ENCODE measurements at regions not wholly inside any gene's neighbourhood (a gene's known extent, or its start where the extent isn't known, plus 50 kb on each side); places are given as distances from the start of the nearest gene placed in this dataset.

GRCh38 chr3:65114041-65114440 is 426.2 kb upstream of the ADAMTS9 start:
- H3K9me3 ChIP-seq (ENCODE audit: control insufficient read depth, insufficient read depth, low read depth, low read length), result no peaks in the 10 kb centered on the region
- H3K27ac ChIP-seq (ENCODE audit: extremely low read depth, low read depth, low read length), result no peak overlapping the region
- ChIA-PET CTCF (no interaction called here), POLR2A (no interaction called here)
- TF ChIP-seq ZNF146 (tag by site-specific recombination; IDR thresholded peaks at IDR 0.05), result no peak
- TF ChIP-seq OVOL3 (tag by site-specific recombination; IDR thresholded peaks at IDR 0.05), result no peak
- TF ChIP-seq SP2 (tag by site-specific recombination; IDR thresholded peaks at IDR 0.05), result no peak
- no peaks in the 10 kb centered on the region for H3K4me1 ChIP-seq (ENCODE audit: control insufficient read depth, insufficient read depth, low read length)
- H3K4me3 ChIP-seq (ENCODE audit: low read depth, low read length), result no peak overlapping the region
- no peaks in the 10 kb centered on the region for H3K36me3 ChIP-seq (ENCODE audit: control insufficient read depth in 2 of 2, insufficient read depth in 1 of 2, low read length in 2 of 2)

- H3K27ac ChIP-seq (ENCODE audit: extremely low read depth, low read depth, low read length), result no peak overlapping the region
- no peaks in the 10 kb centered on the region for H3K36me3 ChIP-seq (ENCODE audit: control insufficient read depth in 2 of 2, insufficient read depth in 1 of 2, low read length in 2 of 2)
- no peaks in the 10 kb centered on the region for H3K9me3 ChIP-seq (ENCODE audit: control insufficient read depth, insufficient read depth, low read depth, low read length)
- ChIA-PET CTCF (no interaction called here), POLR2A (no interaction called here)
- H3K4me3 ChIP-seq (ENCODE audit: low read depth, low read length), result no peak overlapping the region
- TF ChIP-seq KLF9 (tag by site-specific recombination; IDR thresholded peaks at IDR 0.05; ENCODE audit: low read depth), result no peak
- no peak for TF ChIP-seq MZF1 (tag by site-specific recombination; IDR thresholded peaks at IDR 0.05; ENCODE audit: borderline replicate concordance)
- no peak for TF ChIP-seq ZNF776 (tag by site-specific recombination; IDR thresholded peaks at IDR 0.05; ENCODE audit: borderline replicate concordance)
- TF ChIP-seq ZNF19 (tag by site-specific recombination; IDR thresholded peaks at IDR 0.05; ENCODE audit: low read depth), result no peak
- TF ChIP-seq ZFP37 (tag by site-specific recombination; IDR thresholded peaks at IDR 0.05), result no peak
- TF ChIP-seq ZNF274 (IDR thresholded peaks at IDR 0.05; ENCODE audit: low read length), result no peak
- no peak for TF ChIP-seq ZNF274 (tag by site-specific recombination; IDR thresholded peaks at IDR 0.05; ENCODE audit: borderline replicate concordance)
- H3K4me1 ChIP-seq (ENCODE audit: control insufficient read depth, insufficient read depth, low read length), result no peaks in the 10 kb centered on the region
Observed at GRCh38 chr3:65112751-65113300, 425.0 kb upstream of the ADAMTS9 start.

- CTCF ChIA-PET, result no interaction called here
- TF ChIP-seq KLF10 (tag by site-specific recombination; IDR thresholded peaks at IDR 0.05) (no peak), HOXD13 (CRISPR knock-in tag; IDR thresholded peaks at IDR 0.05; ENCODE audit: borderline replicate concordance) (no peak), ZNF18 (tag by site-specific recombination; IDR thresholded peaks at IDR 0.05) (no peak), ZNF132 (tag by site-specific recombination; IDR thresholded peaks at IDR 0.05; ENCODE audit: borderline replicate concordance) (no peak), ZNF658 (tag by site-specific recombination; IDR thresholded peaks at IDR 0.05) (no peak), ZBTB6 (tag by site-specific recombination; IDR thresholded peaks at IDR 0.05) (no peak), KLF7 (tag by site-specific recombination; IDR thresholded peaks at IDR 0.05; ENCODE audit: borderline replicate concordance) (no peak), ZSCAN16 (tag by site-specific recombination; IDR thresholded peaks at IDR 0.05) (no peak), ZNF747 (tag by site-specific recombination; IDR thresholded peaks at IDR 0.05) (no peak), ZNF404 (tag by site-specific recombination; IDR thresholded peaks at IDR 0.05) (no peak), ZNF488 (tag by site-specific recombination; IDR thresholded peaks at IDR 0.05) (no peak), ZNF121 (tag by site-specific recombination; IDR thresholded peaks at IDR 0.05) (no peak), TRIM28 (IDR thresholded peaks at IDR 0.05; ENCODE audit: borderline replicate concordance, low read length) (no peak), ZNF501 (tag by site-specific recombination; IDR thresholded peaks at IDR 0.05) (no peak), ZNF426 (tag by site-specific recombination; IDR thresholded peaks at IDR 0.05) (no peak), ZNF292 (tag by site-specific recombination; IDR thresholded peaks at IDR 0.05; ENCODE audit: borderline replicate concordance, low read depth) (no peak), GLI4 (tag by site-specific recombination; IDR thresholded peaks at IDR 0.05) (no peak), HOXC10 (CRISPR knock-in tag; IDR thresholded peaks at IDR 0.05) (no peak)
Observed at GRCh38 chr3:65110661-65111060, 422.9 kb upstream of the ADAMTS9 start.

More at GRCh38 chr3:65110661-65111060, 422.9 kb upstream of the ADAMTS9 start:
- Histone ChIP-seq H3K9me3 (ENCODE audit: control insufficient read depth, insufficient read depth, low read depth, low read length) (no peaks in the 10 kb centered on the region), H3K4me3 (ENCODE audit: low read depth, low read length) (no peak overlapping the region), H3K4me1 (ENCODE audit: control insufficient read depth, insufficient read depth, low read length) (no peaks in the 10 kb centered on the region), H3K27ac (ENCODE audit: extremely low read depth, low read depth, low read length) (no peak overlapping the region), H3K36me3 (ENCODE audit: control insufficient read depth in 2 of 2, insufficient read depth in 1 of 2, low read length in 2 of 2) (no peaks in the 10 kb centered on the region)
- POLR2A ChIA-PET, result no interaction called here

All from HEK293 (cell line).